ENCODE measurements at regions not wholly inside any gene's neighbourhood (a gene's known extent, or its start where the extent isn't known, plus 50 kb on each side); places are given as distances from the start of the nearest gene placed in this dataset.
"Not testable (repeated sequence)": the region's sequence is repeated elsewhere in the genome, so short reads cannot be mapped to it uniquely, and the experiment has no call there.

DNA sequence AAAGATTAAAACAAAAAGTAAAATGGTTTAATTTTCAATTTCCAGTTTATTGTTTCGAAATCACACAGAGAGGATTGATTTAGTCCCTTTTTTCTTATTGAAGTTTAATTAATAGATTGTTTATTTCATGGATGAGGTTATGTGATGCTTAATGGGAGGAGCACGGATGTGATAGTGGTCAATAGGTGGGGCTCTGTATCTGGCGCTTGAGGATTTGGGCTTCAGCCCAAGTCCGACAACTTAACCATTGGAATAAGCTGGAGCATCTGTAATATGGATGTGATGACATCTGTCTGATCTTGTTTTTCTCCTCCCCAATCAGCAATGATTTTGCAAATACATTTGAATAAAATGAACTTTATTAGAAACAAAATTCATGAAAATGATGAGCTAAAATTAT lies 169.2 kb downstream of the LYPLAL1 start:
- no peak for DNase-seq

DNA sequence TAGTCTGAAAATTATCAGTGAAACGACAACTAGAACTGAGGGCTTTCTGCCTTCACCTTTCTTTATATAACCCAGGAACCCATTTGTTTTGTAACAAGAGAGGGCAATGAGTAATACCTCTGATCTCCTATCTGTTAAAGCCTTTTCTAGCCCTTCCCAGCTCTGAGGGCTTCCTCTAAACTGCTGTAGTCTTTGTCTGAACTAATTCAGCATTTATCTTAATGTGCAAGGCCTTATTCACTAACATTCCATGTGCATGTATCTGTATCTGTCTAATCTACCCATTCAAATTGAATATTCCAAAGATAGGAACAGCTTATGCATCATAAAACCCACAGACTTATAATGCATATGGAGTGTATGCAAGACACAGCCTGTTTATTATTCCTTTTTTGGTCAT lies 167.1 kb downstream of the LYPLAL1 start:
- DNase-seq: no peak

GRCh38 chr1:219339466-219339865 lies 165.8 kb downstream of the LYPLAL1 start:
- no peak for DNase-seq

GRCh38 chr1:219337588-219337987 lies 163.9 kb downstream of the LYPLAL1 start:
- no peak for DNase-seq

DNA sequence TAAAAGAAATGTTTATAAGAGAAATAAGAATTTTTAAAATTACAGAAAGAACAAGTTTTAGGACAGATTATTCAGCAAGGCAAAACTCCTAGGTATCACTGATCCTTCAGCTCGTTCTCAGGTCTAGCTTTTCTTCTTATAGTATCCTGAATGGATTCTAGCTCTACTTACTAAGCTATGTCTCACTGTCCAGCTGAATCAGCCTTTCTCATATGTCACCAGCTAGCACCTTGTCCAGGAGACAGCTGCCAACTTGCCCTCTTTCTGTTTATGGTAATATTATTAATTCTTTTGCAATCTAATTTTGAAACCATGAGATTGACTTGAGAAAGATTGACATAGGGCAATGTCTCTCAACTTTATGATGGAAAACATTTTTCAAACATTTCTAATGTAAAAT lies 159.9 kb downstream of the LYPLAL1 start:
- DNase-seq: no peak

DNA sequence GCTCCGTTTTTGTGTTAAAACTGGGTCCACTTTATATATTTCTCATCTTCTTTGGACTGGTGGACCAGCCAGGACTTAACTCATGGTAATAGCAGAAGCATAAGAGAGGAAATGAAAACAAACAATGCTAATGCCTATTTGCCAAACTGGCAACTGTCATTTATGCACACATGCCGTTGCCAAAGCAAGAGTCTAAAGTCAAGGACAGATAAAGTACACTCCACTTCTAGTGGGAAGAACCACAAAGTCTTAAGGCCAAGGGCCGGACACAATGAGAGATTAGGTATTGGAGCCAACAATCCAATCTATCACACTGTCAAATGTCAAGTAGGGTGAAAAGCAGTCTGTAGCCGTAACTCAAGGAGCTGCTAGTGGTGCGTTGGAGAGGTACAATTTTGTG lies 157.7 kb downstream of the LYPLAL1 start:
- no peak for DNase-seq

- DNase-seq: no peak
These were observed 157.0 kb downstream of the LYPLAL1 start for GRCh38 chr1:219330669-219331068.

DNA sequence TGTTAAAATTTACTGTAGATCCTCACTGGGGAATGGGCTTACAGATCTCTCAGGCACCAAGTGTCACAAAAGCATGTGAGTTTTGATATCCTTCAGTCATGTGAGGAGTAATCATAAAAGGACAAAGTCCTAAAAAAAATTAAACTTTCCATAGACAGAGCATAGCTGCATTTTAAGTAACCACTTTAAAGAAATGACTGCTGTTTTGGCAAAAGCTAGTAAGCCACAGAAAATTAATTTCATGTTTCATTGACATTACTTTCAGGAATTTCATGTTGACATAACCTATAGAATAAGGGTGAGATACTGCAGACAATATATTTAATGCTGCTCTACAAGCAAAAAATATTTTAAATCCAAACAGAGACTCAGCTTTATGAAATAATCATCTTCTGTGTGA lies 156.3 kb downstream of the LYPLAL1 start:
- DNase-seq: no peak

DNA sequence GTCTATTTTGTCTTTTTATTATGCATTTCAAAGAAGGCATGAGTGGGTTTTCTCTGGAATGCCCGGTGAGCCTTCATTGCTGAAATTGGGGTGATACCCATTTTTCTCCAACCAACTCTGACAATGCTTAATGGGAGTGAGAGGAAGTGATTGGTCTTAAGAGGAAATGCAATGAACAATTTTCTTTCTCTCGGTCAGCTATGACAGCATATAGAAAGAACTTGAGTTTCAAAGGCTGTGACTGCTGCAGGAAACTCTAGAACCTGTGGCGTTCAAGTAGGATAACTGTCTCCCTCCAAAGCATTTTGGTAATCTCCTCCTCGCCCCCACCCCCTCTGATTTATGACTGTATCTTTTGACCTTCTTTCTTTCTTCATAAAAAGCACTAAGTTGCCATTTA lies 155.9 kb downstream of the LYPLAL1 start:
- no peak for DNase-seq

GRCh38 chr1:219326843-219327242 lies 153.2 kb downstream of the LYPLAL1 start:
- no peak for DNase-seq

DNA sequence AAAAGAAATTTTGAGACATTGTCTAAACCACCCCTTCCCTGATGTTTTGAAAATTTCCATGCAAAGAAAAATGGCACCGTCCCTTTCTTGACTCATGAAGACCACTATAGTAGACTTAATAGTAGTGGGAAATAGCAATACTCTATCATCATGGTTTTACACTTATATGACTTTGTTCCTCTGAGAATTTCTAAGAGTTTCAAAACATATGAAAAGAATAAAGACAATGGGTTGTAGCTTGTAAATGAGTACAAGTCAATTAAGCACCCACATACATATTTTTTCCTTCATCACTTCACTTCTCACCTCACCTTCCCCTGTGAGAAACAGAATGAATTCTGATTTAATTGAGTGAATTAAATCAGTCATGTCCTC lies 151.7 kb downstream of the LYPLAL1 start:
- no peak for DNase-seq

DNA sequence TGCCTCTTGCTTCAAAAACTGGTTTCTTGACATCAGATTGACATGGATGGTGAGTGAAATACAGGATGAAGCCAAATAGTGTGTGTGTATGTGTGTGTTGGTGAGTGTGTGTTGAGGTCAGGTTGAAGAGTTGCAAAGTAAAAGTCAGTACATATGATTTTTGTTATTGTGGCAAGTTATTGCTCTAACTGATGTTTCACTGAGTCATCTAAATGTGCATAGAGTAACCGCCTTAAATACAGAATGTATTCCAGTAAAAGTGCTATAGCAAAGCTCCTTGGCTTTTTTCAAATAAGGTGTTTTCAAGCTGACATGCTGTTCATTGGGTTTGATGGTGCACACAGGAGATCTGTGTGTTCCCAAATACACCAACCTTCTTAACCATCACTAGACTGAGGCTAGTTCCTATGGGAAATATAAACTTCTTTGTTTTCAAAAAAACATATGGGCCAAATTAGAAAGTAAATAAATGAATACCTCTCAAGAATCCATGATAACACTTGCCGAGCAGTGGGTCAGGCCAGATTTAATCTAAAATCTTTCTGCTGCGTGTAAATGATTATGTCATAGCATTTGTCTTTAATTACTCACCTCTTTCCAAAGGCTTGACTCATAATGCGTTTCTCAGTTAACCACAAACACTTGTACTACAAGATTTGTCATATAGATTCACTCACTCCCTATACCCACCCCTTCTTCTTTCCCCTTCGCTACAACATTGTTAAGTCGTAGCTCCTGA lies 151.1 kb downstream of the LYPLAL1 start:
- DNase-seq: peak; percentile 5

GRCh38 chr1:219324171-219324570 lies 150.5 kb downstream of the LYPLAL1 start:
- no peak for DNase-seq

- DNase-seq: no peak
These were observed 149.7 kb downstream of the LYPLAL1 start for GRCh38 chr1:219323426-219323825.

- no peak for DNase-seq
These were observed 149.1 kb downstream of the LYPLAL1 start for GRCh38 chr1:219322766-219323165.

- not testable (repeated sequence) for DNase-seq
These were observed 146.9 kb downstream of the LYPLAL1 start for GRCh38 chr1:219320563-219320962.

DNA sequence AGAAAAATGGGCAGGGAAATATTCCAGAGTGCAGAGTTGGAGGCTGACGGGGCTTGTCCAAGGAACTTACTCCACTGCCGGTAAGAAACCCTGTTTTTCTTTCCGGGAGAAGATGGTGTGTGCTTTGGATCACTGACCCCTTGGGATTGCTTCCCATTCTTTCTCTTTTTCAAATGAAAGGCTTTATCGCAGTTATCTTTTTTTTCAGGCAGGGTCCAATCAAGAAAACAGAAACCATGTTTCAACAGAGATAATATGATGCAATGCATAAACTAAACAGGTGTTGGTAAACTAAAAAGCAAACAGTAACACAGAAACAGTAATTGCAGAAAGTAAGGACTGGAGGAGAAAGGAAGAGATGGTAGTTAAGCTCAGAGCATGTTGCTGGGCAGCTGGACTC lies 145.1 kb downstream of the LYPLAL1 start:
- no peak for DNase-seq

- DNase-seq: no peak
These were observed 144.2 kb downstream of the LYPLAL1 start for GRCh38 chr1:219317762-219318353.

DNA sequence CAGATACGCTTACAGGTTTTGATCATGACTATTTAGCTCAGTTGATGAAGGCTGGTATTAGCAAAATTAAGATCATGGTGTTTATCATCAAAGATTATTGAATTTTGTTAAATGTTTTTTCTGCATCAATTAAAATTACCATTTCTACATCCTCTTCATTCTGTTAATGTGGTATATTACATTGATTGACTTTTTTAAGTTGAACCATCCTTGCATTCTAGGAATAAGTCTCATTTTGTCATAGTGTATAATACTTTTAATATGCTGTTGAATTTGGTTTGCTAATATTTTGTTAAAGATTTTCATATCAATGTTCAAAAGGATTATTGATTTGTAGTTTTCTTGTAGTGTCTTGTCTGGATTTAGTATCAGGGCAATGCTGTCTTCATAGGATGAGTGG lies 142.4 kb downstream of the LYPLAL1 start:
- DNase-seq: no peak

DNA sequence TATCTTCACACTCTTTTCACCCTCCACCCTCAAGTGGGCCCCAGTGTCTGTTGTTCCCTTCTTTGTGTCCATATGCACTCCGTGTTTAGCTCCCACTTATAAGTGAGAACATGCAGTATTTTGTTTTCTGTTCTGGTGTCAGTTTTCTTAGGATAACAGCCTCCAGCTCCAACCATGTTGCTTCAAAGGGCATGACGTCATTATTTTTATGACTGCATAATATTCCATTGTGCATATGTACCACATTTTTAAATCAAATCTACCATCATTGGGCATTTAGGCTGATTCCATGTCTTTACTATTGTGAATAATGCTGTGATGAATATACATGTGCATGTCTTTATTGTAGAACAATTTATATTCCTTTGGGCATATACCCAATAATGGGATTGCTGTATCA lies 140.3 kb downstream of the LYPLAL1 start:
- DNase-seq: no peak

GRCh38 chr1:219312967-219313366 lies 139.3 kb downstream of the LYPLAL1 start:
- DNase-seq: no peak

DNA sequence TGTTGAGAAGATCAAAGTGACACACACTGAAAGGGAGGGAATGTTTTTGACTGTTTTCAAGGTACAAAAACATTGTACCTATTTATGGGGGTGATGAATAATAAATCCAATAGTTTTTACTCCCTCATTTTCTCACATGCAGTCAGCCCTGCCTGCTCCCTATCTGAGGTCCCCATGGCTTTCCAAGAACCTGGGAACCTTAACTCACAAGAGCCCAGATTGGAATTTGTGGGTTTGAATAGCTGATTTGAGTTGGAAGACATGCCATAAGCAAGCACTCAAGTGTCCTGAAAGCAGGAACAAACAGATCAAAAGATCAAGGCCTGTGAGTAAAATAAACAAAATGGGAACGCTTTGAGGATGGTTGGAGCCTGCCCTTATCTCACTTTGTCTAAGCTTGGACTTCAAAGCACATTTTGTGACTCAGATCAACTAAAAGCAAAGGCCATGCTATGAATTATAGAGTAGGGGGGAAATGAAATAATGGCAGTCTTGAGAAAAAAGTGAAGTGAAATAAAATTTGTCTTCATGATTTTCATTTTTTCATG lies 136.6 kb downstream of the LYPLAL1 start:
- no peak for DNase-seq

DNA sequence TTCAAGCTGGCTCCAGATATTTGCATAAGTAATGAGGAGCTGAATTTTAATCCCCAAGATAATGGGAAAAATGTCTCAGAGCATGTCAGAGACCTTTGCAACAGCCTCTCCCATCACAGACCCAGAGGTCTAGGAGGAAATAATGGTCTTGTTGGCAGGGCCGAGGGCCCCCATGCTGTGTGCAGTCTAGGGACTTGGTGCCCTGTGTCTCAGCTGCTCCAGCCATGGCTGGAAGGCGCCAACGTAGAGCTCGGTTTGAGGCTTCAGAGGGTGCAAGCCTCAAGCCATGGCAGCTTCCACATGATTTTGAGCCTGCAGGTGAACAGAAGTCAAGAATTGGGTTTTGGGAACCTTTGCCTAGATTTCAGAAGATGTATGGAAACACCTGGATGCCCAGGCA lies 134.7 kb downstream of the LYPLAL1 start:
- no peak for DNase-seq
